Left ventricle myocardium inferior (tissue), 1 donor: ENCODE measurements at regions not wholly inside any gene's neighbourhood (a gene's known extent, or its start where the extent isn't known, plus 50 kb on each side); places are given as distances from the start of the nearest gene placed in this dataset.
"Not testable (repeated sequence)": the region's sequence is repeated elsewhere in the genome, so short reads cannot be mapped to it uniquely, and the experiment has no call there.

Experiments used
- DNase-seq: peaks from one replicate; pipeline ENCODE4 v3.0.0-alpha.2; 2020
- H3K27ac ChIP-seq: fragments of 200-600 bp; replicated peaks from 2 replicates; pipeline ENCODE4 v1.8.0; 2021
- H3K27me3 ChIP-seq: fragments of 200-600 bp; 2 replicates; pipeline ENCODE4 v1.8.0; 2021; ENCODE audit warnings: low read depth
- H3K36me3 ChIP-seq: fragments of 200-600 bp; 2 replicates; pipeline ENCODE4 v1.8.0; 2021
- H3K4me1 ChIP-seq: fragments of 200-600 bp; 2 replicates; pipeline ENCODE4 v1.8.0; 2021
- H3K4me3 ChIP-seq: fragments of 200-600 bp; 2 replicates; pipeline ENCODE4 v1.8.0; 2021; ENCODE audit warnings: mild to moderate bottlenecking, moderate library complexity
- H3K9me3 ChIP-seq: fragments of 200-600 bp; replicated peaks from 2 replicates; pipeline ENCODE4 v1.8.0; 2021
- intact Hi-C: fragments of 100-400 bp; cut with micrococcal nuclease; formaldehyde crosslinking; loops from one replicate; pipeline ENCODE4 v1.11.0; 2022
- TF ChIP-seq, protein P1 (sequence below): fragments of 200-600 bp; IDR thresholded peaks from 2 replicates; pipeline ENCODE4 v1.8.0; 2021; ENCODE audit warnings: antibody characterized with exemption, mild to moderate bottlenecking, borderline replicate concordance
- donor health status: DM: no; HTN: yes; CAD: no; lungs with severe emphysema.

DNA sequence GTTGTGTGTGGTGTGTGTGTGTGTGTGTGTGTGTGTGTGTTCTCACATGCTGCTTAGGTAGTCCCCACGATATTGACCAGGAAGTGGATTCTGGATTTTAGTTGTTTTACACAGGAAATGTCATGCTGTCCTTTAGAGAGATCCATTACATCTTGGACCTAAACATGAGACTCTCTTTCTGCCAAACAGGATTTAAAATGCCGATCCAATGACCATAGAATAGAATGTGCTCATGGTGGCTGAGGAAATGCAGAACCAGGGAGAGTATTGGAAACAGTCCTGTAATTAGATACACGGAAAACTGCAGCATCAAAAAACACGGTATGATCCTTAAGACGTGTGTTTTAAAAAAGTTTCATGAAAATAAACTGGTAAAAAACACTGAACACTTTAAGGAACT is 347.8 kb upstream of the FRG1 start:
- Histone ChIP-seq H3K36me3 (no peaks in the 10 kb centered on the region), H3K27me3 (no peaks in the 10 kb centered on the region), H3K27ac (no peak overlapping the region), H3K4me1 (no peaks in the 10 kb centered on the region), H3K9me3 (peaks cover 6% of the 10 kb centered on the region), H3K4me3 (no peak overlapping the region)
- TF ChIP-seq, protein P1, sequence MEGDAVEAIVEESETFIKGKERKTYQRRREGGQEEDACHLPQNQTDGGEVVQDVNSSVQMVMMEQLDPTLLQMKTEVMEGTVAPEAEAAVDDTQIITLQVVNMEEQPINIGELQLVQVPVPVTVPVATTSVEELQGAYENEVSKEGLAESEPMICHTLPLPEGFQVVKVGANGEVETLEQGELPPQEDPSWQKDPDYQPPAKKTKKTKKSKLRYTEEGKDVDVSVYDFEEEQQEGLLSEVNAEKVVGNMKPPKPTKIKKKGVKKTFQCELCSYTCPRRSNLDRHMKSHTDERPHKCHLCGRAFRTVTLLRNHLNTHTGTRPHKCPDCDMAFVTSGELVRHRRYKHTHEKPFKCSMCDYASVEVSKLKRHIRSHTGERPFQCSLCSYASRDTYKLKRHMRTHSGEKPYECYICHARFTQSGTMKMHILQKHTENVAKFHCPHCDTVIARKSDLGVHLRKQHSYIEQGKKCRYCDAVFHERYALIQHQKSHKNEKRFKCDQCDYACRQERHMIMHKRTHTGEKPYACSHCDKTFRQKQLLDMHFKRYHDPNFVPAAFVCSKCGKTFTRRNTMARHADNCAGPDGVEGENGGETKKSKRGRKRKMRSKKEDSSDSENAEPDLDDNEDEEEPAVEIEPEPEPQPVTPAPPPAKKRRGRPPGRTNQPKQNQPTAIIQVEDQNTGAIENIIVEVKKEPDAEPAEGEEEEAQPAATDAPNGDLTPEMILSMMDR, result no peak
- intact Hi-C loops, result no loop called here
- DNase-seq, result no peak

DNA sequence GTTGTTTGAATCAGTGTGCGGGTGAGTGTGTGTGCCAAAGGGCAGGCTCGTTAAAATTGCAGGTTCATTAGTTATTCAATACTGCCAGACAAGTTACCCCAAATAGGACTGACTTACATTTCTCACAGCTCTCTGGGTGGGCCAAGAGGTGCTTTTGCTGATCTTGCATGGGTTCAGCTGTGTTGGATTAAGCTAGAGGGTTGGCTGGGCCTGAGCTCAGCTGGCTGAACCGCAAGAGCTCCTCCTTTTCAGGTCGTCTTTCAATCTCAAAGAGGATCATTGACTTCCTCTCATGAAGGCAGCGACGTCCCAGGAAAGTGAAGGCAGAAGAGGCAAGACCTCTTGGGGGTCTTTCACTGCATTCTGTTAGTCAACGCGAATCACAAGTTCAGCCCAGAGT is 343.3 kb upstream of the FRG1 start:
- Histone ChIP-seq H3K36me3 (no peaks in the 10 kb centered on the region), H3K27me3 (no peaks in the 10 kb centered on the region), H3K9me3 (peaks cover 6% of the 10 kb centered on the region), H3K4me3 (no peak overlapping the region), H3K4me1 (no peaks in the 10 kb centered on the region), H3K27ac (no peak overlapping the region)
- intact Hi-C loops, result no loop called here
- DNase-seq, result no peak
- TF ChIP-seq, protein P1, result no peak

DNA sequence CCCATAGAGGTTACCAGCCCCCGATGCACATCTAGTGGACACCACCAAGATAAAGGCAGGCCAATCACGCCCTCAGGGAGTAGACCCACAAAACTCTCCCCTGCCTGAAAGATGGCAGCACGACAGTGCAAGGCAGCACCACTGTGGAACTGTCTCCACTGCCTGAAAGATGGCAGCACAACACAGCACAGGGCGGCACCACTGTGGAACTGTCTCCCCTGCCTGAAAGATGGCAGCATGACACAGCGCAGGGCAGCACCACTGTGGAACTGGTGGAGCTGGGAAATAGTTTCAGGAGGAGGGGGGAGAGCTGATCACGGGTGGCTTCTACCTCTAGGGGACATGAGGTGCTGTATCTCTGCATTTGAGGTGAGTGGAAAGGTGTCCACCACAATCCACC is 340.4 kb upstream of the FRG1 start:
- no peaks in the 10 kb centered on the region for H3K36me3 ChIP-seq
- no peak overlapping the region for H3K4me3 ChIP-seq
- H3K9me3 ChIP-seq, result peaks cover 6% of the 10 kb centered on the region
- intact Hi-C loops, result no loop called here
- TF ChIP-seq, protein P1, result no peak
- no peaks in the 10 kb centered on the region for H3K4me1 ChIP-seq
- no peak overlapping the region for H3K27ac ChIP-seq
- H3K27me3 ChIP-seq, result no peaks in the 10 kb centered on the region
- DNase-seq, result no peak

DNA sequence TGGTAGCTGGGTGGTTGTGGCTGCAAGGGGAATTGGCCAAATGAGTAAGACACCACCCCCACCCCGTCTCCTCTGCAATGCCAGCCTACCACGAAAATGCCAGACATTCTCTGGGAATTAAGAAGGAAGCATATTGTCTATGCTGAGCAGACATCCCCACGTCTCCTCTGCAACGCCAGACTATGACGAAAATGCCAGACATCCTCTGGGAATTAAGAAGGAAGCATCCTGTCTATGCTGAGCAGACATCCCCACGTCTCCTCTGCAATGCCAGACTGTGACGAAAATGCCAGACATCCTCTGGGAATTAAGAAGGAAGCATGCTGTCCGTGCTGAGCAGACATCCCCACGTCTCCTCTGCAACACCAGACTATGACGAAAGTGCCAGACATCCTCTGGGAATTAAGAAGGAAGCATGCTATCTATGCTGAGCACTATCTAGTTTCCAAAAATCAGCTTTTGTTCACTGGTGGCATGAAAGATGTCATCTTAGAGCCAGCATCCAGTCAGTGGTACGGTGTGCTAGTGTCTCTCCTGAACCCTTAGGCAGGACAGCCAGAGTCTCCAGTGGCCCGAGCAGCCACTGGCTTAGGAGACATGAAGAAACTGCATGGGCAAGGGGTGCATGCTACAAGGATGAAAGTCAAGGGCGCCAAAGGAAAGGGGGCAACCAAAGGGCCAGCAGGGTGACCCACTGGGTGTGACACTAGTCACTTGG is 339.8 kb upstream of the FRG1 start:
- peaks cover 6% of the 10 kb centered on the region for H3K9me3 ChIP-seq
- H3K27me3 ChIP-seq, result no peaks in the 10 kb centered on the region
- H3K4me3 ChIP-seq, result no peak overlapping the region
- H3K36me3 ChIP-seq, result no peaks in the 10 kb centered on the region
- no peak for DNase-seq
- intact Hi-C loops, result no loop called here
- TF ChIP-seq, protein P1, result no peak
- no peaks in the 10 kb centered on the region for H3K4me1 ChIP-seq
- no peak overlapping the region for H3K27ac ChIP-seq

DNA sequence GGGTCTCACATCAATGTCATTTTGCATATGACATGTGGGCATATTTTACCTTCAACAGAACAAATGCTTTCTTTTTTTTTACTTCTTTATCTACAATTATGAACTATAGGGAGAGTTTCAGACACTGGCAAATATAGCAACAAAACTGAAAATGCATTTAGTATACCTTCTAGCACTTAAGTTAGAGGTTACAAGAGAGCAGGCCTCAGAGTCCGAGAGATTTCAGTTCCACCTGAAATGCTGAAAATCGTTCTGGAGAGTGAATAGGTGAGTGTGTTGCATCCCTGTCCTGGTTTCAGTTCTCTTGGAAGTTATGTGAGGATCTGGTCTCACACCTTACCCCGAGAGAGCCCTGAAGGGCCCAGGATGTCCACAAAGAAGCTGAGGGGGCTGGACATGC is 337.8 kb upstream of the FRG1 start:
- H3K4me1 ChIP-seq, H3K27me3 ChIP-seq, H3K27ac ChIP-seq, intact Hi-C loops, H3K36me3 ChIP-seq, H3K9me3 ChIP-seq, DNase-seq, H3K4me3 ChIP-seq: not testable (repeated sequence)

DNA sequence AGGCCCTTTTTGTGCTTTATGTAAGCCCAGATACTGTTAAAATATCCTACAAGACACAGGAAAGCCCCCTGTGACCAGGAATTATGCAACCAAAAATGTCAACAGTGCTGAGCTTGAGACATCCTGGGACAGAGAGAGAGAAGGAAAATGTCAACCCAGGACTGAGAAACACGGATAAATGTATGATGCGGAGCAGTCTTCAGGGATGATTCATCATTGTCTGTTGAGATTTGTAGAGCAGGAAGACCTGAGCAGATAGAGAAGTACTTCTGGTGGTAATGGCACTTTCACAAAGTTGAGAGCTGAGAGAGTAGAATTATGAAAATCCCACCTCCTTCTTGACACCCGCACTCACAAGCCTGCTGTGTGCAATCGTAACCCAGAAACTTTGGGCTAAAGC is 330.1 kb upstream of the FRG1 start:
- H3K27ac ChIP-seq, H3K9me3 ChIP-seq, H3K27me3 ChIP-seq, intact Hi-C loops, H3K4me3 ChIP-seq, H3K4me1 ChIP-seq, H3K36me3 ChIP-seq, DNase-seq: not testable (repeated sequence)
